GM23338 (cell line): ENCODE measurements at regions not wholly inside any gene's neighbourhood (a gene's known extent, or its start where the extent isn't known, plus 50 kb on each side); places are given as distances from the start of the nearest gene placed in this dataset.

Experiments
- ATAC-seq: fragments of 200-7000 bp; cut with Tn5 transposase; 3 replicates; pipeline ENCODE4 v1.9.1; 2020
- DNase-seq: peaks from one replicate; pipeline ENCODE4 v3.0.0-alpha.2; 2015; ENCODE audit warnings: low spot score
- H2AFZ ChIP-seq: fragments of 200-600 bp; sonication (generic); 2 replicates; pipeline ENCODE4 v1.8.0; 2016; ENCODE audit warnings: antibody characterized with exemption, mild to moderate bottlenecking, moderate library complexity
- H3F3A ChIP-seq: fragments of 200-600 bp; sonication (generic); replicated peaks from 2 replicates; pipeline ENCODE4 v1.8.0; 2017; ENCODE audit warnings: antibody characterized with exemption, mixed run types, low read depth
- H3K27ac ChIP-seq: fragments of 200-600 bp; sonication (generic); 2 replicates; pipeline ENCODE4 v1.6.1; 2016; ENCODE audit warnings: low read depth
- H3K27me3 ChIP-seq: fragments of 200-600 bp; sonication (generic); 2 replicates; pipeline ENCODE4 v1.8.0; 2016; ENCODE audit warnings: mild to moderate bottlenecking, mixed run types, moderate library complexity; ENCODE audit not compliant: insufficient read depth
- H3K36me3 ChIP-seq: fragments of 200-600 bp; sonication (generic); 2 replicates; pipeline ENCODE4 v1.8.0; 2016; ENCODE audit warnings: mild to moderate bottlenecking; ENCODE audit not compliant: insufficient read depth
- H3K4me1 ChIP-seq: fragments of 200-600 bp; sonication (generic); 2 replicates; pipeline ENCODE4 v1.8.0; 2016; ENCODE audit warnings: mild to moderate bottlenecking, moderate library complexity; ENCODE audit not compliant: insufficient read depth
- H3K4me2 ChIP-seq: fragments of 200-600 bp; sonication (generic); 2 replicates; pipeline ENCODE4 v1.7.1; 2017; ENCODE audit warnings: mixed run types
- H3K4me3 ChIP-seq: fragments of 200-600 bp; sonication (generic); 2 replicates; pipeline ENCODE4 v1.6.1; 2016; ENCODE audit warnings: mixed run types
- H3K79me2 ChIP-seq: fragments of 200-600 bp; sonication (generic); replicated peaks from 2 replicates; pipeline ENCODE4 v1.8.0; 2017; ENCODE audit warnings: mild to moderate bottlenecking; ENCODE audit not compliant: insufficient read depth
- H3K9me2 ChIP-seq: fragments of 200-600 bp; sonication (generic); 2 replicates; pipeline ENCODE4 v1.8.0; 2017; ENCODE audit not compliant: insufficient read depth
- H4K20me1 ChIP-seq: fragments of 200-600 bp; sonication (generic); replicated peaks from 2 replicates; pipeline ENCODE4 v1.8.0; 2017; ENCODE audit warnings: mild to moderate bottlenecking; ENCODE audit not compliant: insufficient read depth
- H3K27ac Mint-ChIP-seq: 2 replicates; pipeline ENCODE4 v1.8.0; 2020; ENCODE audit warnings: inconsistent platforms, mild to moderate bottlenecking, moderate library complexity, mixed read lengths
- H3K27me3 Mint-ChIP-seq: 3 replicates; pipeline ENCODE4 v1.8.0; 2022; ENCODE audit warnings: low read depth, mild to moderate bottlenecking, moderate library complexity, mixed read lengths, inconsistent platforms; ENCODE audit not compliant: insufficient read depth, poor library complexity
- H3K36me3 Mint-ChIP-seq: 3 replicates; pipeline ENCODE4 v1.8.0; 2021; ENCODE audit warnings: low read depth, mild to moderate bottlenecking, inconsistent platforms, moderate library complexity, mixed read lengths
- H3K4me1 Mint-ChIP-seq: 3 replicates; pipeline ENCODE4 v1.8.0; 2020; ENCODE audit warnings: mild to moderate bottlenecking, inconsistent platforms, mixed read lengths
- H3K4me3 Mint-ChIP-seq: 3 replicates; pipeline ENCODE4 v1.8.0; 2021; ENCODE audit warnings: moderate library complexity, mild to moderate bottlenecking, inconsistent platforms, mixed read lengths
- H3K9me3 Mint-ChIP-seq: 3 replicates; pipeline ENCODE4 v1.8.0; 2020; ENCODE audit warnings: moderate library complexity, mild to moderate bottlenecking, inconsistent platforms, mixed read lengths
- CREB1 ChIP-seq: fragments of 250-450 bp; sonication (Bioruptor Pico); IDR thresholded peaks from 2 replicates; pipeline ENCODE4 v1.5.0; 2020; ENCODE audit warnings: low read depth, mild to moderate bottlenecking, moderate library complexity
- CTCF ChIP-seq, 2 experiments: fragments of 200-600 bp in 1 of 2; sonication (generic) in 1 of 2; conservative IDR thresholded peaks; 2 replicates each; pipeline versions ENCODE4 v1.5.1 to v1.6.1; 2016 to 2017; ENCODE audit warnings: antibody characterized with exemption in 2 of 2, low read depth in 2 of 2, mild to moderate bottlenecking in 2 of 2, moderate library complexity in 1 of 2
- REST ChIP-seq: IDR thresholded peaks from one replicate; pipeline ENCODE4 v1.6.1; 2018; ENCODE audit warnings: antibody characterized with exemption; ENCODE audit not compliant: unreplicated experiment
- STAT1 ChIP-seq: IDR thresholded peaks from one replicate; pipeline ENCODE4 v1.6.1; 2016; ENCODE audit warnings: antibody characterized with exemption; ENCODE audit not compliant: unreplicated experiment
- ZNF462 ChIP-seq: fragments of 250-450 bp; sonication (Bioruptor Pico); IDR thresholded peaks from 2 replicates; pipeline ENCODE4 v1.5.0; 2020; ENCODE audit warnings: mild to moderate bottlenecking, moderate library complexity

GRCh38 chr11:36945384-36945783 lies 347.3 kb upstream of the RAG2 start:
- no peak overlapping the region for H3K4me3 Mint-ChIP-seq
- H3K9me3 Mint-ChIP-seq, result no peaks in the 10 kb centered on the region; the same call in 1 of the 3 replicates
- Histone ChIP-seq H3K4me1 (no peaks in the 10 kb centered on the region), H3K36me3 (peaks cover 6% of the 10 kb centered on the region; the same call in 1 of the 2 replicates), H3K79me2 (no peaks in the 10 kb centered on the region), H2AFZ (no peak overlapping the region), H3K4me2 (no peak overlapping the region), H3K27ac (no peak overlapping the region), H3F3A (no peaks in the 10 kb centered on the region), H4K20me1 (no peaks in the 10 kb centered on the region), H3K27me3 (no peaks in the 10 kb centered on the region), H3K9me2 (no peaks in the 10 kb centered on the region), H3K4me3 (no peak overlapping the region)
- peaks cover 21% of the 10 kb centered on the region; the same call in 2 of the 3 replicates for H3K36me3 Mint-ChIP-seq
- no peak for ATAC-seq
- TF ChIP-seq CREB1 (CRISPR knock-in tag), result no peak
- TF ChIP-seq REST, result no peak
- TF ChIP-seq STAT1, result no peak
- peak in 1 of 2 experiments; percentile 35; a peak in 1 of 4 replicates for TF ChIP-seq CTCF (conservative IDR thresholded peaks at IDR 0.05; ENCODE audit: low read depth in 2 of 2)
- no peak for TF ChIP-seq ZNF462 (CRISPR knock-in tag)
- no peak for DNase-seq
- no peak overlapping the region for H3K27ac Mint-ChIP-seq
- H3K4me1 Mint-ChIP-seq, result no peaks in the 10 kb centered on the region
- peaks cover 3% of the 10 kb centered on the region for H3K27me3 Mint-ChIP-seq
